HEK293 (cell line): ENCODE measurements at regions not wholly inside any gene's neighbourhood (a gene's known extent, or its start where the extent isn't known, plus 50 kb on each side); places are given as distances from the start of the nearest gene placed in this dataset.

Experiments used
- CTCF ChIA-PET: fragments of 350-600 bp; formaldehyde crosslinking; extraction: SDS; loops from one replicate; lab custom pipeline; 2021; ENCODE audit warnings: antibody characterized with exemption; lab: Yijun Ruan, JAX
- POLR2A ChIA-PET: fragments of 300-600 bp; formaldehyde crosslinking; extraction: SDS; loops from one replicate; lab custom pipeline; 2020; ENCODE audit warnings: antibody characterized with exemption, inconsistent platforms; lab: Yijun Ruan, JAX
- H3K27ac ChIP-seq: fragments of 200-500 bp; sonication (Bioruptor generic); 2 replicates; pipeline ENCODE4 v1.5.1; 2014; ENCODE audit warnings: low read depth, low read length, control low read depth, inconsistent platforms; ENCODE audit errors: extremely low read depth
- H3K36me3 ChIP-seq, 2 experiments: fragments of 200-500 bp in 1 of 2; sonication (Bioruptor generic) in 1 of 2; 1 replicate in 1 of 2; 2 replicates in 1 of 2; pipeline ENCODE4 v1.5.1; 2014 to 2017; ENCODE audit warnings: inconsistent platforms in 2 of 2, low read length in 2 of 2; ENCODE audit not compliant: control insufficient read depth in 2 of 2, insufficient read depth in 1 of 2
- H3K4me1 ChIP-seq: fragments of 200-500 bp; sonication (Bioruptor generic); 2 replicates; pipeline ENCODE4 v1.5.1; 2014; ENCODE audit warnings: mild to moderate bottlenecking, low read length, inconsistent platforms; ENCODE audit not compliant: control insufficient read depth, insufficient read depth
- H3K4me3 ChIP-seq: 2 replicates; pipeline ENCODE4 v1.5.1; 2011; ENCODE audit warnings: low read depth, mild to moderate bottlenecking, control low read depth, low read length, moderate library complexity
- H3K9me3 ChIP-seq: fragments of 200-500 bp; sonication (Bioruptor generic); 2 replicates; pipeline ENCODE4 v1.5.1; 2014; ENCODE audit warnings: low read depth, low read length, inconsistent platforms; ENCODE audit not compliant: control insufficient read depth, insufficient read depth
- KLF7 ChIP-seq: fragments of 450-650 bp; formaldehyde crosslinking; IDR thresholded peaks from 2 replicates; pipeline ENCODE4 v1.5.1; 2016; ENCODE audit warnings: missing biosample characterization, missing genetic modification characterization, borderline replicate concordance
- SCRT1 ChIP-seq: fragments of 450-650 bp; formaldehyde crosslinking; IDR thresholded peaks from 2 replicates; pipeline ENCODE4 v1.5.1; 2016; ENCODE audit warnings: missing biosample characterization, missing genetic modification characterization, borderline replicate concordance
- SETDB1 ChIP-seq: IDR thresholded peaks from one replicate; pipeline ENCODE4 v1.6.1; 2017; ENCODE audit warnings: mild to moderate bottlenecking, low read length, moderate library complexity, mixed read lengths; ENCODE audit not compliant: insufficient read length
- ZBTB17 ChIP-seq: fragments of 450-650 bp; formaldehyde crosslinking; IDR thresholded peaks from 2 replicates; pipeline ENCODE4 v1.5.1; 2016; ENCODE audit warnings: missing biosample characterization, missing genetic modification characterization
- ZFHX2 ChIP-seq: fragments of 450-650 bp; formaldehyde crosslinking; conservative IDR thresholded peaks from 2 replicates; pipeline ENCODE4 v1.5.1; 2016; ENCODE audit warnings: missing biosample characterization, missing genetic modification characterization
- ZFP37 ChIP-seq: fragments of 450-650 bp; formaldehyde crosslinking; IDR thresholded peaks from 2 replicates; pipeline ENCODE4 v1.5.1; 2016; ENCODE audit warnings: missing biosample characterization, missing genetic modification characterization
- ZNF140 ChIP-seq: fragments of 450-650 bp; formaldehyde crosslinking; IDR thresholded peaks from 2 replicates; pipeline ENCODE4 v1.5.1; 2016; ENCODE audit warnings: missing biosample characterization, missing genetic modification characterization
- ZNF169 ChIP-seq: fragments of 450-650 bp; formaldehyde crosslinking; IDR thresholded peaks from 2 replicates; pipeline ENCODE4 v1.5.1; 2016; ENCODE audit warnings: missing biosample characterization, missing genetic modification characterization
- ZNF324 ChIP-seq: fragments of 450-650 bp; formaldehyde crosslinking; IDR thresholded peaks from 2 replicates; pipeline ENCODE4 v1.5.1; 2016; ENCODE audit warnings: missing biosample characterization, missing genetic modification characterization
- ZNF335 ChIP-seq: fragments of 450-650 bp; formaldehyde crosslinking; conservative IDR thresholded peaks from 2 replicates; pipeline ENCODE4 v1.5.1; 2016; ENCODE audit warnings: missing biosample characterization, missing genetic modification characterization
- ZNF416 ChIP-seq: fragments of 450-650 bp; formaldehyde crosslinking; IDR thresholded peaks from 2 replicates; pipeline ENCODE4 v1.5.1; 2016; ENCODE audit warnings: missing biosample characterization, missing genetic modification characterization
- ZNF624 ChIP-seq: fragments of 450-650 bp; formaldehyde crosslinking; IDR thresholded peaks from 2 replicates; pipeline ENCODE4 v1.5.1; 2017; ENCODE audit warnings: missing biosample characterization, missing genetic modification characterization
- ZNF791 ChIP-seq: fragments of 450-650 bp; formaldehyde crosslinking; IDR thresholded peaks from 2 replicates; pipeline ENCODE4 v1.5.1; 2016; ENCODE audit warnings: missing biosample characterization, missing genetic modification characterization
- ZSCAN23 ChIP-seq: fragments of 450-650 bp; formaldehyde crosslinking; IDR thresholded peaks from 2 replicates; pipeline ENCODE4 v1.5.1; 2016; ENCODE audit warnings: missing biosample characterization, missing genetic modification characterization
- TF ChIP-seq, protein P1 (sequence below): fragments of 450-650 bp; formaldehyde crosslinking; IDR thresholded peaks from 2 replicates; pipeline ENCODE4 v1.5.1; 2016; ENCODE audit warnings: missing biosample characterization, missing genetic modification characterization
- TF ChIP-seq, protein P2 (sequence below): IDR thresholded peaks from 2 replicates; pipeline ENCODE4 v1.6.1; 2011; ENCODE audit warnings: mild to moderate bottlenecking, low read depth, low read length, borderline replicate concordance
- TF ChIP-seq, protein P3 (sequence below): fragments of 450-650 bp; formaldehyde crosslinking; IDR thresholded peaks from 2 replicates; pipeline ENCODE4 v1.5.1; 2016; ENCODE audit warnings: missing biosample characterization, missing genetic modification characterization
- TF ChIP-seq, protein P4 (sequence below): fragments of 450-650 bp; formaldehyde crosslinking; IDR thresholded peaks from 2 replicates; pipeline ENCODE4 v1.5.1; 2016; ENCODE audit warnings: missing biosample characterization, missing genetic modification characterization
- TF ChIP-seq, protein P5 (sequence below): fragments of 450-650 bp; formaldehyde crosslinking; IDR thresholded peaks from 2 replicates; pipeline ENCODE4 v1.5.1; 2016; ENCODE audit warnings: missing biosample characterization, missing genetic modification characterization
- TF ChIP-seq, protein P6 (sequence below): fragments of 450-650 bp; formaldehyde crosslinking; IDR thresholded peaks from 2 replicates; pipeline ENCODE4; 2016; ENCODE audit warnings: missing biosample characterization, missing genetic modification characterization
- TF ChIP-seq, protein P7 (sequence below): fragments of 450-650 bp; formaldehyde crosslinking; IDR thresholded peaks from 2 replicates; pipeline ENCODE4 v1.5.1; 2016; ENCODE audit warnings: missing biosample characterization, missing genetic modification characterization
- TF ChIP-seq, protein P8 (sequence below): fragments of 450-650 bp; formaldehyde crosslinking; IDR thresholded peaks from 2 replicates; pipeline ENCODE4 v1.5.1; 2016; ENCODE audit warnings: missing biosample characterization, missing genetic modification characterization, borderline replicate concordance

DNA sequence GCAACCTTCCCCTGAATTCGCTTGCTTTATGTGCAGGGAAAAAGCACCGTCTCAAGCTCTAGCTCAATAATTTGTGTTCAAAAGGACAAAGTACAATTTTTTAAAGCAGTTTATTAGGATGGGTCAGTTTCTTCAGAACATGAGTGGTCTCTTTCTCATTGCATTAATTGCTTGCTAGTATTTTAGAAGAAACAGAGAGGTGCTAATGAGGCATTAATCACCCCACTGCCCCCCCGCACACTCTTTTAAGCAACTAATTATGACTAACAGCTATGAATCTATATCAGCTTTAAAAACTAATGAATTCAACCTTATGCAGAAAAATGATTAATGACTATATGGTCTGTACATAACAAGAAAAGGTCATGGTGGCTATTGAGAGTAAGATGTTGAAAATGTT is 262.1 kb upstream of the ST6GAL2 start:
- CTCF ChIA-PET: no interaction called here
- no peaks in the 10 kb centered on the region for H3K36me3 ChIP-seq
- H3K4me3 ChIP-seq: no peak overlapping the region
- POLR2A ChIA-PET: no interaction called here
- no peaks in the 10 kb centered on the region for H3K4me1 ChIP-seq
- no peak overlapping the region for H3K27ac ChIP-seq
- TF ChIP-seq ZNF324 (tag by site-specific recombination): no peak
- TF ChIP-seq, protein P1, sequence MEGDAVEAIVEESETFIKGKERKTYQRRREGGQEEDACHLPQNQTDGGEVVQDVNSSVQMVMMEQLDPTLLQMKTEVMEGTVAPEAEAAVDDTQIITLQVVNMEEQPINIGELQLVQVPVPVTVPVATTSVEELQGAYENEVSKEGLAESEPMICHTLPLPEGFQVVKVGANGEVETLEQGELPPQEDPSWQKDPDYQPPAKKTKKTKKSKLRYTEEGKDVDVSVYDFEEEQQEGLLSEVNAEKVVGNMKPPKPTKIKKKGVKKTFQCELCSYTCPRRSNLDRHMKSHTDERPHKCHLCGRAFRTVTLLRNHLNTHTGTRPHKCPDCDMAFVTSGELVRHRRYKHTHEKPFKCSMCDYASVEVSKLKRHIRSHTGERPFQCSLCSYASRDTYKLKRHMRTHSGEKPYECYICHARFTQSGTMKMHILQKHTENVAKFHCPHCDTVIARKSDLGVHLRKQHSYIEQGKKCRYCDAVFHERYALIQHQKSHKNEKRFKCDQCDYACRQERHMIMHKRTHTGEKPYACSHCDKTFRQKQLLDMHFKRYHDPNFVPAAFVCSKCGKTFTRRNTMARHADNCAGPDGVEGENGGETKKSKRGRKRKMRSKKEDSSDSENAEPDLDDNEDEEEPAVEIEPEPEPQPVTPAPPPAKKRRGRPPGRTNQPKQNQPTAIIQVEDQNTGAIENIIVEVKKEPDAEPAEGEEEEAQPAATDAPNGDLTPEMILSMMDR (tag by site-specific recombination): no peak
- no peak for TF ChIP-seq ZNF624 (tag by site-specific recombination)
- TF ChIP-seq, protein P2, sequence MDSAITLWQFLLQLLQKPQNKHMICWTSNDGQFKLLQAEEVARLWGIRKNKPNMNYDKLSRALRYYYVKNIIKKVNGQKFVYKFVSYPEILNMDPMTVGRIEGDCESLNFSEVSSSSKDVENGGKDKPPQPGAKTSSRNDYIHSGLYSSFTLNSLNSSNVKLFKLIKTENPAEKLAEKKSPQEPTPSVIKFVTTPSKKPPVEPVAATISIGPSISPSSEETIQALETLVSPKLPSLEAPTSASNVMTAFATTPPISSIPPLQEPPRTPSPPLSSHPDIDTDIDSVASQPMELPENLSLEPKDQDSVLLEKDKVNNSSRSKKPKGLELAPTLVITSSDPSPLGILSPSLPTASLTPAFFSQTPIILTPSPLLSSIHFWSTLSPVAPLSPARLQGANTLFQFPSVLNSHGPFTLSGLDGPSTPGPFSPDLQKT: no peak
- TF ChIP-seq, protein P3, sequence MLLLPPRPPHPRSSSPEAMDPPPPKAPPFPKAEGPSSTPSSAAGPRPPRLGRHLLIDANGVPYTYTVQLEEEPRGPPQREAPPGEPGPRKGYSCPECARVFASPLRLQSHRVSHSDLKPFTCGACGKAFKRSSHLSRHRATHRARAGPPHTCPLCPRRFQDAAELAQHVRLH: no peak
- no peak for TF ChIP-seq ZNF335
- TF ChIP-seq ZFP37 (tag by site-specific recombination): no peak
- TF ChIP-seq ZFHX2 (tag by site-specific recombination): no peak
- no peak for TF ChIP-seq SCRT1 (tag by site-specific recombination)
- no peaks in the 10 kb centered on the region for H3K9me3 ChIP-seq

DNA sequence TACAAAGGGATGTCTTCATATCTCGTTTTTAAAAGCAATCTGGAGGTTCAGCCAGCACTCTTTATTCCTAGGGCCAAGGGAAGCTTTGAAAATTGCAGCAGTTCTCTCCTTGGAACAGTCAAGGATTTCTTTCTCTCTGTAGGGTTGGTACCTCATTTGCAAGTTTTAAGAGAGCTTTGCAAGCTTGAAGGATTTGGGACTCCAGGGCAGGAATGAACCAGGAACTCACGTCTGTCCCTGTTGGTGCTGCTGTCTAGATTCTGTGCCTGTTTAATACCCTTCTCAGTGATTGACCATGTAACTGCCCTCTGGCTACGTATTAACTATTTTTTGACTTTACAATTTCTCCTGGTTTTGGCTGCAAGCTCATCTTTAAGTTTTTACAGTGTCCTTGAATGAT is 262.5 kb upstream of the ST6GAL2 start:
- POLR2A ChIA-PET: no interaction called here
- no peak overlapping the region for H3K27ac ChIP-seq
- CTCF ChIA-PET: no interaction called here
- H3K36me3 ChIP-seq: no peaks in the 10 kb centered on the region
- no peaks in the 10 kb centered on the region for H3K9me3 ChIP-seq
- no peak overlapping the region for H3K4me3 ChIP-seq
- H3K4me1 ChIP-seq: no peaks in the 10 kb centered on the region
- TF ChIP-seq ZNF140 (tag by site-specific recombination): no peak
- TF ChIP-seq, protein P4, sequence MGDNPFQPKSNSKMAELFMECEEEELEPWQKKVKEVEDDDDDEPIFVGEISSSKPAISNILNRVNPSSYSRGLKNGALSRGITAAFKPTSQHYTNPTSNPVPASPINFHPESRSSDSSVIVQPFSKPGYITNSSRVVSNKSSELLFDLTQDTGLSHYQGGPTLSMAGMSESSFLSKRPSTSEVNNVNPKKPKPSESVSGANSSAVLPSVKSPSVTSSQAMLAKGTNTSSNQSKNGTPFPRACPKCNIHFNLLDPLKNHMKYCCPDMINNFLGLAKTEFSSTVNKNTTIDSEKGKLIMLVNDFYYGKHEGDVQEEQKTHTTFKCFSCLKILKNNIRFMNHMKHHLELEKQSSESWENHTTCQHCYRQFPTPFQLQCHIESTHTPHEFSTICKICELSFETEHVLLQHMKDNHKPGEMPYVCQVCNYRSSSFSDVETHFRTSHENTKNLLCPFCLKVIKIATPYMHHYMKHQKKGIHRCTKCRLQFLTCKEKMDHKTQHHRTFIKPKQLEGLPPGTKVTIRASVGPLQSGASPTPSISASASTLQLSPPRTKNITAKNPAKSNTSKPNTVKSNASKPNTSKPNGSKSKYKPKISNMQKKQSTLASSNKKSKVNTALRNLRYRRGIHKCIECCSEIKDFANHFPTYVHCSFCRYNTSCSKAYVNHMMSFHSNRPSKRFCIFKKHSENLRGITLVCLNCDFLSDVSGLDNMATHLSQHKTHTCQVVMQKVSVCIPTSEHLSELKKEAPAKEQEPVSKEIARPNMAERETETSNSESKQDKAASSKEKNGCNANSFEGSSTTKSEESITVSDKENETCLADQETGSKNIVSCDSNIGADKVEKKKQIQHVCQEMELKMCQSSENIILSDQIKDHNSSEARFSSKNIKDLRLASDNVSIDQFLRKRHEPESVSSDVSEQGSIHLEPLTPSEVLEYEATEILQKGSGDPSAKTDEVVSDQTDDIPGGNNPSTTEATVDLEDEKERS (tag by site-specific recombination): no peak
- no peak for TF ChIP-seq ZSCAN23 (tag by site-specific recombination)
- no peak for TF ChIP-seq SETDB1
- TF ChIP-seq, protein P5, sequence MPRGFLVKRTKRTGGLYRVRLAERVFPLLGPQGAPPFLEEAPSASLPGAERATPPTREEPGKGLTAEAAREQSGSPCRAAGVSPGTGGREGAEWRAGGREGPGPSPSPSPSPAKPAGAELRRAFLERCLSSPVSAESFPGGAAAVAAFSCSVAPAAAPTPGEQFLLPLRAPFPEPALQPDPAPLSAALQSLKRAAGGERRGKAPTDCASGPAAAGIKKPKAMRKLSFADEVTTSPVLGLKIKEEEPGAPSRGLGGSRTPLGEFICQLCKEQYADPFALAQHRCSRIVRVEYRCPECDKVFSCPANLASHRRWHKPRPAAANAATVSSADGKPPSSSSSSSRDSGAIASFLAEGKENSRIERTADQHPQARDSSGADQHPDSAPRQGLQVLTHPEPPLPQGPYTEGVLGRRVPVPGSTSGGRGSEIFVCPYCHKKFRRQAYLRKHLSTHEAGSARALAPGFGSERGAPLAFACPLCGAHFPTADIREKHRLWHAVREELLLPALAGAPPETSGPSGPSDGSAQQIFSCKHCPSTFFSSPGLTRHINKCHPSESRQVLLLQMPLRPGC: no peak
- TF ChIP-seq KLF7 (tag by site-specific recombination): no peak
- TF ChIP-seq, protein P6, sequence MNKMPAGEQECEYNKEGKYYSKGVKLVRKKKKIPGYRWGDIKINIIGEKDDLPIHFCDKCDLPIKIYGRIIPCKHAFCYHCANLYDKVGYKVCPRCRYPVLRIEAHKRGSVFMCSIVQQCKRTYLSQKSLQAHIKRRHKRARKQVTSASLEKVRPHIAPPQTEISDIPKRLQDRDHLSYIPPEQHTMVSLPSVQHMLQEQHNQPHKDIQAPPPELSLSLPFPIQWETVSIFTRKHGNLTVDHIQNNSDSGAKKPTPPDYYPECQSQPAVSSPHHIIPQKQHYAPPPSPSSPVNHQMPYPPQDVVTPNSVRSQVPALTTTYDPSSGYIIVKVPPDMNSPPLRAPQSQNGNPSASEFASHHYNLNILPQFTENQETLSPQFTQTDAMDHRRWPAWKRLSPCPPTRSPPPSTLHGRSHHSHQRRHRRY (tag by site-specific recombination): no peak
- TF ChIP-seq ZNF416 (tag by site-specific recombination): no peak
- no peak for TF ChIP-seq ZNF791
- TF ChIP-seq, protein P7, sequence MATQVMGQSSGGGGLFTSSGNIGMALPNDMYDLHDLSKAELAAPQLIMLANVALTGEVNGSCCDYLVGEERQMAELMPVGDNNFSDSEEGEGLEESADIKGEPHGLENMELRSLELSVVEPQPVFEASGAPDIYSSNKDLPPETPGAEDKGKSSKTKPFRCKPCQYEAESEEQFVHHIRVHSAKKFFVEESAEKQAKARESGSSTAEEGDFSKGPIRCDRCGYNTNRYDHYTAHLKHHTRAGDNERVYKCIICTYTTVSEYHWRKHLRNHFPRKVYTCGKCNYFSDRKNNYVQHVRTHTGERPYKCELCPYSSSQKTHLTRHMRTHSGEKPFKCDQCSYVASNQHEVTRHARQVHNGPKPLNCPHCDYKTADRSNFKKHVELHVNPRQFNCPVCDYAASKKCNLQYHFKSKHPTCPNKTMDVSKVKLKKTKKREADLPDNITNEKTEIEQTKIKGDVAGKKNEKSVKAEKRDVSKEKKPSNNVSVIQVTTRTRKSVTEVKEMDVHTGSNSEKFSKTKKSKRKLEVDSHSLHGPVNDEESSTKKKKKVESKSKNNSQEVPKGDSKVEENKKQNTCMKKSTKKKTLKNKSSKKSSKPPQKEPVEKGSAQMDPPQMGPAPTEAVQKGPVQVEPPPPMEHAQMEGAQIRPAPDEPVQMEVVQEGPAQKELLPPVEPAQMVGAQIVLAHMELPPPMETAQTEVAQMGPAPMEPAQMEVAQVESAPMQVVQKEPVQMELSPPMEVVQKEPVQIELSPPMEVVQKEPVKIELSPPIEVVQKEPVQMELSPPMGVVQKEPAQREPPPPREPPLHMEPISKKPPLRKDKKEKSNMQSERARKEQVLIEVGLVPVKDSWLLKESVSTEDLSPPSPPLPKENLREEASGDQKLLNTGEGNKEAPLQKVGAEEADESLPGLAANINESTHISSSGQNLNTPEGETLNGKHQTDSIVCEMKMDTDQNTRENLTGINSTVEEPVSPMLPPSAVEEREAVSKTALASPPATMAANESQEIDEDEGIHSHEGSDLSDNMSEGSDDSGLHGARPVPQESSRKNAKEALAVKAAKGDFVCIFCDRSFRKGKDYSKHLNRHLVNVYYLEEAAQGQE (tag by site-specific recombination): no peak
- TF ChIP-seq ZBTB17 (tag by site-specific recombination): no peak
- TF ChIP-seq ZNF169: no peak
- TF ChIP-seq, protein P8, sequence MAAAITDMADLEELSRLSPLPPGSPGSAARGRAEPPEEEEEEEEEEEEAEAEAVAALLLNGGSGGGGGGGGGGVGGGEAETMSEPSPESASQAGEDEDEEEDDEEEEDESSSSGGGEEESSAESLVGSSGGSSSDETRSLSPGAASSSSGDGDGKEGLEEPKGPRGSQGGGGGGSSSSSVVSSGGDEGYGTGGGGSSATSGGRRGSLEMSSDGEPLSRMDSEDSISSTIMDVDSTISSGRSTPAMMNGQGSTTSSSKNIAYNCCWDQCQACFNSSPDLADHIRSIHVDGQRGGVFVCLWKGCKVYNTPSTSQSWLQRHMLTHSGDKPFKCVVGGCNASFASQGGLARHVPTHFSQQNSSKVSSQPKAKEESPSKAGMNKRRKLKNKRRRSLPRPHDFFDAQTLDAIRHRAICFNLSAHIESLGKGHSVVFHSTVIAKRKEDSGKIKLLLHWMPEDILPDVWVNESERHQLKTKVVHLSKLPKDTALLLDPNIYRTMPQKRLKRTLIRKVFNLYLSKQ (tag by site-specific recombination): no peak
